Vagina (tissue), 2 donors: ENCODE measurements at regions not wholly inside any gene's neighbourhood (a gene's known extent, or its start where the extent isn't known, plus 50 kb on each side); places are given as distances from the start of the nearest gene placed in this dataset.

Experiments used
- POLR2AphosphoS5 ChIP-seq, 2 donors: sonication (generic); formaldehyde crosslinking; IDR thresholded peaks; one replicate each; pipeline ENCODE4 v1.9.0; 2017; ENCODE audit warnings: antibody characterized with exemption in 2 of 2, mild to moderate bottlenecking in 2 of 2, low read depth in 1 of 2; ENCODE audit not compliant: insufficient read depth in 1 of 2
- TF ChIP-seq, protein P1 (sequence below), 3 experiments: fragments of 450-650 bp in 2 of 3; fragments of 200-600 bp in 1 of 3; sonication (generic) in 1 of 3; IDR thresholded peaks; one replicate each; pipeline ENCODE4 v1.5.1; 2017 to 2019; ENCODE audit warnings: antibody characterized with exemption in 3 of 3, mild to moderate bottlenecking in 2 of 3, moderate library complexity in 2 of 3

DNA sequence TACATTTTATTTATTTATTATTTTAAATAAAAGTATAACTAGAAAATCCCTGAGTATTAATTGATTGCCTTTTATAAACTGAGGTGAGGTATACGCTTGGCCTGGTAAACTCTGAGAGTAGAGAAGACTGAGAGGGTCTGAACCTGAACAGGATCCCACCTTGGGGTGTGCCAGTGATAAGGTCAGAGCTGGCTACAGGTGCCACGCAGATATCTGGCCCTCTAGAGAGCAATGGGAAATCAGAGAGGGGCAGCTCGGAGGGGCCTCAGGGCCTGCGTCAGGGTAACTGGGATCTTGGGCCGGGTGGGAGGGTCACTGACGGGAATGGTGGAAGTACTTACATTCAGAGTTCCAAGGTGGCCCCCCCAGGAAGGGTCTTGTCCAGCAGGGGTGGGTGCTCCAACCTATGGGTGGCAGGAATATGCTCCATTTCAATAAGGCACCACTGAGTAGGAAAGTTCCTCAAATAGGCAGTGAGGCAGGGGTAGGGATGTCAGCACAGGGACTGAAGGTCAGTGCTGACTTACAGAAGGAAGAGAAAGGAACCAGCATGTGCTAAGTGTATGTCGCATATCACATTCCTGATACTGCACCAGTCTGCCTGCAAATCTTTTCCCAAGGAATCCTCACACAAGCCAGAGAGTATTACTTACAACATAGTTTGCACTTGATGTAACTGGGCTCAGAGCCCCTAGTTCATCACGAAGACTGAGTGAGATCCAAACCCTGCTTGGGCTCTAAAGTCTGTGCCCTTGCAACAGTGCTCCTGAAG is 706.0 kb upstream of the RAB6C start:
- TF ChIP-seq, protein P1, sequence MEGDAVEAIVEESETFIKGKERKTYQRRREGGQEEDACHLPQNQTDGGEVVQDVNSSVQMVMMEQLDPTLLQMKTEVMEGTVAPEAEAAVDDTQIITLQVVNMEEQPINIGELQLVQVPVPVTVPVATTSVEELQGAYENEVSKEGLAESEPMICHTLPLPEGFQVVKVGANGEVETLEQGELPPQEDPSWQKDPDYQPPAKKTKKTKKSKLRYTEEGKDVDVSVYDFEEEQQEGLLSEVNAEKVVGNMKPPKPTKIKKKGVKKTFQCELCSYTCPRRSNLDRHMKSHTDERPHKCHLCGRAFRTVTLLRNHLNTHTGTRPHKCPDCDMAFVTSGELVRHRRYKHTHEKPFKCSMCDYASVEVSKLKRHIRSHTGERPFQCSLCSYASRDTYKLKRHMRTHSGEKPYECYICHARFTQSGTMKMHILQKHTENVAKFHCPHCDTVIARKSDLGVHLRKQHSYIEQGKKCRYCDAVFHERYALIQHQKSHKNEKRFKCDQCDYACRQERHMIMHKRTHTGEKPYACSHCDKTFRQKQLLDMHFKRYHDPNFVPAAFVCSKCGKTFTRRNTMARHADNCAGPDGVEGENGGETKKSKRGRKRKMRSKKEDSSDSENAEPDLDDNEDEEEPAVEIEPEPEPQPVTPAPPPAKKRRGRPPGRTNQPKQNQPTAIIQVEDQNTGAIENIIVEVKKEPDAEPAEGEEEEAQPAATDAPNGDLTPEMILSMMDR (IDR thresholded peaks at IDR 0.05): no peak
- no peak for TF ChIP-seq POLR2AphosphoS5 (IDR thresholded peaks at IDR 0.05; ENCODE audit: insufficient read depth in 1 of 2, low read depth in 1 of 2)
